ENCODE measurements at regions not wholly inside any gene's neighbourhood (a gene's known extent, or its start where the extent isn't known, plus 50 kb on each side); places are given as distances from the start of the nearest gene placed in this dataset.

DNA sequence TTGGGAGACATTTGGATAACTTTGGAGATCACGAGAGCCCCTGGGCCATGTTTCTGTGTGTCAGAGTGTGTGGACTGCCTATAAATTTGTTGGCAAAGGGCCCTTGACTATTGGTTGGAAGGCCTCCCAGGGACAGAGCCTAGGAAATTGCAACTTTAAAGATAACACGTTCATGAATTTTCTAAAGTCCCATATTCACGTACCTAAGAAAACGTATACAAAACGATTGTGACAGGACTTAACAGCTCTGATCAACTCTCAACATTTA lies 55.8 kb downstream of the DOP1B start:
- TF ChIP-seq, protein P1, sequence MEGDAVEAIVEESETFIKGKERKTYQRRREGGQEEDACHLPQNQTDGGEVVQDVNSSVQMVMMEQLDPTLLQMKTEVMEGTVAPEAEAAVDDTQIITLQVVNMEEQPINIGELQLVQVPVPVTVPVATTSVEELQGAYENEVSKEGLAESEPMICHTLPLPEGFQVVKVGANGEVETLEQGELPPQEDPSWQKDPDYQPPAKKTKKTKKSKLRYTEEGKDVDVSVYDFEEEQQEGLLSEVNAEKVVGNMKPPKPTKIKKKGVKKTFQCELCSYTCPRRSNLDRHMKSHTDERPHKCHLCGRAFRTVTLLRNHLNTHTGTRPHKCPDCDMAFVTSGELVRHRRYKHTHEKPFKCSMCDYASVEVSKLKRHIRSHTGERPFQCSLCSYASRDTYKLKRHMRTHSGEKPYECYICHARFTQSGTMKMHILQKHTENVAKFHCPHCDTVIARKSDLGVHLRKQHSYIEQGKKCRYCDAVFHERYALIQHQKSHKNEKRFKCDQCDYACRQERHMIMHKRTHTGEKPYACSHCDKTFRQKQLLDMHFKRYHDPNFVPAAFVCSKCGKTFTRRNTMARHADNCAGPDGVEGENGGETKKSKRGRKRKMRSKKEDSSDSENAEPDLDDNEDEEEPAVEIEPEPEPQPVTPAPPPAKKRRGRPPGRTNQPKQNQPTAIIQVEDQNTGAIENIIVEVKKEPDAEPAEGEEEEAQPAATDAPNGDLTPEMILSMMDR (IDR thresholded peaks at IDR 0.05; ENCODE audit: poor library complexity, severe bottlenecking), result no peak
- TF ChIP-seq POLR2AphosphoS5 (IDR thresholded peaks at IDR 0.05), result no peak
- no peak for TF ChIP-seq SMC3 (conservative IDR thresholded peaks at IDR 0.05; ENCODE audit: poor library complexity)
- no peak for TF ChIP-seq TAF1 (IDR thresholded peaks at IDR 0.05; ENCODE audit: low read depth)
- TF ChIP-seq EP300 (conservative IDR thresholded peaks at IDR 0.05; ENCODE audit: poor library complexity, severe bottlenecking), result no peak
- TF ChIP-seq EZH2 (IDR thresholded peaks at IDR 0.05; ENCODE audit: borderline replicate concordance, insufficient read depth, low read length, poor library complexity, severe bottlenecking), result no peak
- TF ChIP-seq, protein P2, sequence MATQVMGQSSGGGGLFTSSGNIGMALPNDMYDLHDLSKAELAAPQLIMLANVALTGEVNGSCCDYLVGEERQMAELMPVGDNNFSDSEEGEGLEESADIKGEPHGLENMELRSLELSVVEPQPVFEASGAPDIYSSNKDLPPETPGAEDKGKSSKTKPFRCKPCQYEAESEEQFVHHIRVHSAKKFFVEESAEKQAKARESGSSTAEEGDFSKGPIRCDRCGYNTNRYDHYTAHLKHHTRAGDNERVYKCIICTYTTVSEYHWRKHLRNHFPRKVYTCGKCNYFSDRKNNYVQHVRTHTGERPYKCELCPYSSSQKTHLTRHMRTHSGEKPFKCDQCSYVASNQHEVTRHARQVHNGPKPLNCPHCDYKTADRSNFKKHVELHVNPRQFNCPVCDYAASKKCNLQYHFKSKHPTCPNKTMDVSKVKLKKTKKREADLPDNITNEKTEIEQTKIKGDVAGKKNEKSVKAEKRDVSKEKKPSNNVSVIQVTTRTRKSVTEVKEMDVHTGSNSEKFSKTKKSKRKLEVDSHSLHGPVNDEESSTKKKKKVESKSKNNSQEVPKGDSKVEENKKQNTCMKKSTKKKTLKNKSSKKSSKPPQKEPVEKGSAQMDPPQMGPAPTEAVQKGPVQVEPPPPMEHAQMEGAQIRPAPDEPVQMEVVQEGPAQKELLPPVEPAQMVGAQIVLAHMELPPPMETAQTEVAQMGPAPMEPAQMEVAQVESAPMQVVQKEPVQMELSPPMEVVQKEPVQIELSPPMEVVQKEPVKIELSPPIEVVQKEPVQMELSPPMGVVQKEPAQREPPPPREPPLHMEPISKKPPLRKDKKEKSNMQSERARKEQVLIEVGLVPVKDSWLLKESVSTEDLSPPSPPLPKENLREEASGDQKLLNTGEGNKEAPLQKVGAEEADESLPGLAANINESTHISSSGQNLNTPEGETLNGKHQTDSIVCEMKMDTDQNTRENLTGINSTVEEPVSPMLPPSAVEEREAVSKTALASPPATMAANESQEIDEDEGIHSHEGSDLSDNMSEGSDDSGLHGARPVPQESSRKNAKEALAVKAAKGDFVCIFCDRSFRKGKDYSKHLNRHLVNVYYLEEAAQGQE (IDR thresholded peaks at IDR 0.05; ENCODE audit: borderline replicate concordance), result no peak
- TF ChIP-seq MXI1 (conservative IDR thresholded peaks at IDR 0.05; ENCODE audit: poor library complexity, severe bottlenecking), result no peak
- TF ChIP-seq RAD21 (conservative IDR thresholded peaks at IDR 0.05), result no peak

Data from neural cell (in vitro differentiated cells).